IPS-15b (cell line): ENCODE measurements at regions not wholly inside any gene's neighbourhood (a gene's known extent, or its start where the extent isn't known, plus 50 kb on each side); places are given as distances from the start of the nearest gene placed in this dataset.

Source experiments
- H3K27me3 ChIP-seq: one replicate; pipeline ENCODE4 v1.6.1; 2013; ENCODE audit warnings: low read length; ENCODE audit not compliant: control insufficient read depth, insufficient read depth
- H3K36me3 ChIP-seq: one replicate; pipeline ENCODE4 v1.6.1; 2013; ENCODE audit warnings: low read length; ENCODE audit not compliant: control insufficient read depth, insufficient read depth
- H3K4me1 ChIP-seq: one replicate; pipeline ENCODE4 v1.6.1; 2013; ENCODE audit warnings: mild to moderate bottlenecking, low read length; ENCODE audit not compliant: control insufficient read depth, insufficient read depth
- H3K4me3 ChIP-seq: one replicate; pipeline ENCODE4 v1.5.1; 2013; ENCODE audit warnings: low read depth, low read length
- H3K9ac ChIP-seq: one replicate; pipeline ENCODE4 v1.6.1; 2013; ENCODE audit warnings: low read depth, mild to moderate bottlenecking, low read length
- H3K9me3 ChIP-seq: one replicate; pipeline ENCODE4 v1.6.1; 2013; ENCODE audit warnings: mild to moderate bottlenecking, low read length; ENCODE audit not compliant: control insufficient read depth, insufficient read depth

- Histone ChIP-seq H3K4me1 (no peaks in the 10 kb centered on the region), H3K4me3 (no peak overlapping the region), H3K9ac (no peak overlapping the region), H3K9me3 (no peaks in the 10 kb centered on the region), H3K36me3 (no peaks in the 10 kb centered on the region), H3K27me3 (no peaks in the 10 kb centered on the region)
These were observed 478.7 kb upstream of the MYT1L start for GRCh38 chr2:2809771-2810170.

- H3K4me1 ChIP-seq: no peaks in the 10 kb centered on the region
- no peak overlapping the region for H3K9ac ChIP-seq
- H3K9me3 ChIP-seq: no peaks in the 10 kb centered on the region
- H3K4me3 ChIP-seq: no peak overlapping the region
- no peaks in the 10 kb centered on the region for H3K27me3 ChIP-seq
- H3K36me3 ChIP-seq: no peaks in the 10 kb centered on the region
These were observed 477.5 kb upstream of the MYT1L start for GRCh38 chr2:2808551-2809058.

DNA sequence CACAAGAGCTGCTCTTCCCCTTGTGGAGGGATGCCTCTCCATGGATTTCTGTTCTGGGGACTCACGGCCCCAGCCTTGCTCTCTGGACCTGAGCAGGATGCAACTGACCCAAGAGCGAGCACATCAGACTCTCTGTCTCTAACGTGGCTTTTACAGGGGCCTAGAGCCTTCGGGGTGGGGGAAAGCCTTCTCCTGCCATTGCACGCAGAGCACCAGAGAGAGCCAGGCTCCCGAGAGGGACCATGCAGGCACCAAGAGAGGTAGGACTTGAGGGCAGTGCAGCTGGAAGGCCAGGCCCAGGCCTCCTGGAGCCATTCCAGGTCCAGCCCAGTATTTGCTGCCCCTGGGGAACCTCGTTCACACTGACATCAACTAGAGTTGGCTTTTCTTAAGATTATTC lies 475.6 kb upstream of the MYT1L start:
- H3K9me3 ChIP-seq: no peaks in the 10 kb centered on the region
- no peak overlapping the region for H3K4me3 ChIP-seq
- H3K27me3 ChIP-seq: no peaks in the 10 kb centered on the region
- no peak overlapping the region for H3K9ac ChIP-seq
- H3K4me1 ChIP-seq: no peaks in the 10 kb centered on the region
- H3K36me3 ChIP-seq: no peaks in the 10 kb centered on the region

GRCh38 chr2:2805263-2805662 lies 474.2 kb upstream of the MYT1L start:
- Histone ChIP-seq H3K9ac (no peak overlapping the region), H3K9me3 (no peaks in the 10 kb centered on the region), H3K36me3 (no peaks in the 10 kb centered on the region), H3K4me1 (no peaks in the 10 kb centered on the region), H3K4me3 (no peak overlapping the region), H3K27me3 (no peaks in the 10 kb centered on the region)

DNA sequence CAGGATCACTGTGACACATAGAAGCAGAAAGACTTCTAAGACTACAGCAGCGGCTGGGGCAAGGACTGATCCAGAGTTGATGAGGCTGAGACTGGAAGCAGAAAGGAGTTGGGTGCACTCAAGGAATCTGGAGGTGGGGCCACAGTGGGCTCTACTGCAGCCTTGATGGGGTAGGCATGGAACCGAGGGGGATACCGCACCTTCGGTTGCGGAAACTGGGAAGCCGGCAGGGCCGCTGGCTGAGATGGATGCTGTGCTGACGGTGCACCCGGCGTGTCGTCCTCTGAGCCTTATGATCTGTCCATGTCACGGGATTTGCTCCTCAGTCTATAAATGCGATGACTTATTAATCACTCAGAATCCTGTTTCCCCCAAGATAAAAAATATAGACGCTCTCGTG lies 473.5 kb upstream of the MYT1L start:
- Histone ChIP-seq H3K9ac (no peak overlapping the region), H3K9me3 (no peaks in the 10 kb centered on the region), H3K27me3 (no peaks in the 10 kb centered on the region), H3K4me1 (no peaks in the 10 kb centered on the region), H3K36me3 (no peaks in the 10 kb centered on the region), H3K4me3 (no peak overlapping the region)

- Histone ChIP-seq H3K27me3 (no peaks in the 10 kb centered on the region), H3K36me3 (no peaks in the 10 kb centered on the region), H3K4me3 (no peak overlapping the region), H3K9me3 (no peaks in the 10 kb centered on the region), H3K4me1 (no peaks in the 10 kb centered on the region), H3K9ac (no peak overlapping the region)
These were observed 470.4 kb upstream of the MYT1L start for GRCh38 chr2:2801458-2801857.

- Histone ChIP-seq H3K9ac (no peak overlapping the region), H3K4me1 (no peaks in the 10 kb centered on the region), H3K4me3 (no peak overlapping the region), H3K36me3 (no peaks in the 10 kb centered on the region), H3K27me3 (no peaks in the 10 kb centered on the region), H3K9me3 (no peaks in the 10 kb centered on the region)
These were observed 469.6 kb upstream of the MYT1L start for GRCh38 chr2:2800697-2801096.

DNA sequence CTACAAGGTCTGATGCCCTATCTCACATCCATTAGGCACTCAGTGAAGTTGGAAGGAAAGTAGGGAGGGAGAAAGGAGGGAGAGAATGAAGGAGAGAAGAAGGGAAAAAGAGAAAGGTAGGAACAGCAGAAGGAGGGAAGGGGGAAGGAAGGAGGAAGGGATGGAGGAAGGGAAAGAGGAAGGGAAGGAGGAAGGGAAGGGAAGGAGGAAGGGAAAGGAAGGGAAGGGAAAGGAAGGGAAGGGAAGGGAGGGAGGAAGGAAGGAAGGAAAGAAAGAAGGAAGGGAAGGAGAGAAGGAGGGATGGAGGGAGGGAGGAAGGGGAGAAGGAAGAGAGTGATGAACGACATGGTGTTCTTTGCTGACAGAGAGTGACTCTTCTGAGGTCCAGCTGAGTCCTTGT lies 468.9 kb upstream of the MYT1L start:
- H3K4me1 ChIP-seq: no peaks in the 10 kb centered on the region
- no peaks in the 10 kb centered on the region for H3K9me3 ChIP-seq
- no peak overlapping the region for H3K9ac ChIP-seq
- H3K27me3 ChIP-seq: no peaks in the 10 kb centered on the region
- H3K36me3 ChIP-seq: no peaks in the 10 kb centered on the region
- H3K4me3 ChIP-seq: no peak overlapping the region

DNA sequence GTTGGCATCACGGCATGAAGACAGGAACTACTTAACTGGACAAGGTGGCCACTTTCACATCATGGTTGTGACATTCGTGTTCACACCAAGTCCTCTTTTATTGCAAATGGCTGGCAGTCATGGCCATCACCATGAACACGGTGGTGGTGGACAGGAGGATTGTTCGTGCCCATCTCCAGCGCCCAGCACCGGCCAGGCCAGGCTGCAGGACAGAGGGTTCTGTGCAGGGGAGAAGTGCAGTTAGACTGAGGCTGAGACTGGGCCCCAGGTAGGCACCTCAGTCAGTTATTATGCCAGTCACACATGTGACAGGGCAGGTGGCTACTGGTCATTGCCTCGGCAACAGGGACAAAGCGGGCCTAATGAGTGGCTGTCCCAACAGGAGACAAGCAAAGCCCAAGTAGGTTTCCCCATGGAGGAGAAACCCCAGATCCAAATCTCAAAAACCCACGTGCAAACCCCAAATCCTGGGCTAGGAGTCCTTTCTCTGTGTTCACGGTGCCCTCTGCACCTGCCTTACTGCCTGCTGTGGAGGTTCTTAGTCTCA lies 468.1 kb upstream of the MYT1L start:
- Histone ChIP-seq H3K9me3 (no peaks in the 10 kb centered on the region), H3K9ac (no peak overlapping the region), H3K27me3 (no peaks in the 10 kb centered on the region), H3K4me1 (no peaks in the 10 kb centered on the region), H3K36me3 (no peaks in the 10 kb centered on the region), H3K4me3 (no peak overlapping the region)

GRCh38 chr2:2798337-2798736 lies 467.3 kb upstream of the MYT1L start:
- Histone ChIP-seq H3K4me3 (no peak overlapping the region), H3K9me3 (no peaks in the 10 kb centered on the region), H3K36me3 (no peaks in the 10 kb centered on the region), H3K9ac (no peak overlapping the region), H3K27me3 (no peaks in the 10 kb centered on the region), H3K4me1 (no peaks in the 10 kb centered on the region)

DNA sequence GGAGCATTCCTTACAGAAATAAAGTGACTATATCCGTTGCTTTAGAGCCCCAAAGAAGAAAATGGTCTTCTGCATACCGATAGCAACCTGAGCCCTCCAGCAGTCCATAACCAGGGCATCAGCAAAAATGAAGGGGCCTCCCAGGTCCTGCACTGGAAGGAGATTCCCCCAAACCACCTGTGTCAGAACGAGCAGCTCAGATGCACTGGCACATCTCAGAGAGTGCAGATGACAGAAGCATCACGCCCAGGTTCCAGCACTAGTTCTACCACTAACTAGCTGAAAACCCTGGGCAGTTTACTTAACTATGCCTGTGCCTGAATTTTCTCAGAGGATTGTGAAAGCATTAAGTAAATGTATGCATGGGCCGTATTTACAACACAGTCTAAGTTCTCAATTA lies 466.7 kb upstream of the MYT1L start:
- H3K9me3 ChIP-seq: no peaks in the 10 kb centered on the region
- H3K4me3 ChIP-seq: no peak overlapping the region
- no peaks in the 10 kb centered on the region for H3K36me3 ChIP-seq
- H3K9ac ChIP-seq: no peak overlapping the region
- no peaks in the 10 kb centered on the region for H3K4me1 ChIP-seq
- H3K27me3 ChIP-seq: no peaks in the 10 kb centered on the region

- Histone ChIP-seq H3K4me3 (no peak overlapping the region), H3K4me1 (no peaks in the 10 kb centered on the region), H3K9me3 (no peaks in the 10 kb centered on the region), H3K27me3 (no peaks in the 10 kb centered on the region), H3K36me3 (no peaks in the 10 kb centered on the region), H3K9ac (no peak overlapping the region)
These were observed 465.1 kb upstream of the MYT1L start for GRCh38 chr2:2796207-2796606.
